GM18909 (cell line): ENCODE measurements at regions not wholly inside any gene's neighbourhood (a gene's known extent, or its start where the extent isn't known, plus 50 kb on each side); places are given as distances from the start of the nearest gene placed in this dataset.
A peak's percentile ranks its signal among the peaks of the same experiment; 100 is the strongest.

Source experiments
- ATAC-seq: cut with Tn5 transposase; IDR thresholded peaks from one replicate; pipeline ENCODE4 v1.9.1; 2021; ENCODE audit warnings: mild to moderate bottlenecking; ENCODE audit not compliant: unreplicated experiment, poor library complexity

DNA sequence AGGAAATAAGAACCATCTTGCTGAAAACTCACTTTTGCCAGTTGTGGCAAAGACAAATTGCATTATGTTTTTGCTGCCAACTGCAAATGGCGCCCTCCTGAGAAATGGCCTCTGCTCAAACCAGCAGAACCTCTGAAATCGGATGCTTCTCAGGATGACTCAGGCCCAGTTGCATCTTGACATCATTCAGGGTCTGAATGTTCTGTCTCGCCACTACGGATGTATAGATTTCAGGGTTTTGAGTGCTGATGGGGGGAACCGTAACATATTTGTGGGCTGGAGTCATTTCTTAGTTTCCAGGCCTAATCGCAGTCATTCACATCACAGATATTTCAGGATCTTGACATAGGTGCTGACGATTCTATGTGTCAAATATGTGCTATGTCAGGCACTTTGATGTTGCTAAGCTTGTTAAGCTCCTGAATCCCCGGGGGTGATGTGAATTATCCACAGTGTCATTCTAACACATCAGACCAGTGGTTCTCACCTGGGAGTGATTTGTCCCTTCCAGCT lies 207.1 kb downstream of the NFATC2 start:
- no peak for ATAC-seq

DNA sequence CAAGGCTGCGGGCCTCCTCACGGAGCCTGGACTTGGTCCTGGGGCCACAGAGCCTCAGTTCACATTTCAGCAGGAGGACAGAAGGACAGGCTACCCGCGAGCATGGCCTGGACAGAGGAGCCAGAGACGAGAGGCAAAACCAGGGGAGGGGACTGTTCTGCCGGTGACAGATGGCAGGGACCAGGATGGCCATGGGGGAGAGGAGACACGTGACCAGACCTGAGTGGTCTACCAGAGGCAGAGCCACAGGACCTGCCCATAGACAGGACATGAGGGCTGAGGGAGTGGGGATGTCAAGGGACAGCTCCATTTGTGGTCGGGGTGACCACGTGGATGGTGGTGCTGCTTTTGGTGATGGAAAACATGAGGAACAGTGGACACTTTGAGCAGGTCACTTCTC lies 207.9 kb downstream of the NFATC2 start:
- no peak for ATAC-seq

DNA sequence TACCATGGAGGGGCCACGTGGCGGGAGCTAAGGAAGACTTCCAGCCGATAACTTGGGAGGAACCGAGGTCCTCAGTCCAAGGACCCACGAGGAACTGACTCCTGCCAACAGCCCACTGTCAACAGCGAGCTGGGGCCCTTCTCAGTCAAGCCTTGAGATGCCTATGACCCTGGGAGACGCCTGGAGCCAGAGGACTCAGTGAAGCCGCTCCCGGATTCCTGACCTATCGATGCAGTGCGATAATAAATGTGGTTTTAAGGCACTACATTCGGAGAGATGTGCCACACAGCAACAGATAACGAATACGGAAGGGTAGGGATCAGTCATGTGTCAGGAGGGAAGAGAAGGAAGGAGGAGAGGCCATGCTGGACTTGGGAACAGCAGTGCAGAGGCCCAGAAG lies 208.5 kb downstream of the NFATC2 start:
- ATAC-seq: no peak

DNA sequence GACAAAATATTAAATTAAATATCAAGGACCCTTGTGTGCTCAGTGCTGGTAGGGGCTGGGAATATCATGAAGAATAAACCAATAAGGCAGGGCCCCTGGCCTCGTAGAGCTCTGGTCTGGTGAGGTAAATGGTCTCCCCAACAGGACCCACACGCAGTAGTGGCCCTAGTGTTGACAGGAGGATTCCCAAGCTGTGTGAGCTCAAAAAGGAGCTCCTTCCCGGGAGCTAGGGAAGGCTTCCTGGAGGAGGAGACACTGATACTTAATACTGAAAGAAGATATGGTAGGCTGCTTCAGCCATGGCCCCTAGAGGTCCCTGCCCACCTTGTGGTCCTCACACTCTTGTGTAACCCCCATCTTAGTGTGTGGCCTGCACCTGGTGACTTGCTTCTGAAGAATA lies 209.1 kb downstream of the NFATC2 start:
- ATAC-seq: no peak

DNA sequence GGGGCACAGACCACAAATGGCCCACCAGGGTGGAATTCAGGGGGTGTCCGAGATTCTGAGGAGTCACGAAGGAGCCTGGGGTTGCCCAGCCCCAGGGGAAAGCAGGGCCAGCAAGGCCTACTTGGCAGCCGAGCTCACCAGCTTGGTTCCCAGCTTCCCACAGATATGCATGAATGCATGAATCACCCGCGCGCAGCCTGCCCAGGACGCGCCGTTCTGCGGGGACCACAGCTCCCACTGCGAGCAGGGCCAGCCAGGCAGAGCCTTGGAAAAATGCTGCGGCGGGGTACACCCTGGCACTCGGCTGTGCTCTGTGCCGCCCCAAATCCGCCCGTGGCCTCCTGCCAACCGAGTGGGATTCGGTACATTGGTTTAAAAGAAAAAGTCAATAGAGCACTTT lies 211.0 kb downstream of the NFATC2 start:
- no peak for ATAC-seq

DNA sequence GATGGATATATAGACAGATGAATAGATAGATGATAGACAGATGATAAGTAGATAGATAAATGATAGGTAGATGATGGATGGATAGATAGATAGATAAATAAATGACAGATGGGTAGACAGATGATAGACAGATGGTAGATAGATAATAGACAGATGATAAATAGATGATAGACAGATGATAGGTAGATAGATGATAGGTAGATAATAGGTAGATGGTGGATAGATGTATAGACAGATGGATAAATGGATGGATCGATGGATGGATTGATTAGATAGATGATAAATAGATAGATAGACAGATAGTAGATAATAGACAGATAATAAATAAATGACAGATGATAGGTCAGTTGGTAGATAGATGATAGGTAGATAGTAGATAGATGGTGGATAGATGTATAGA lies 212.7 kb downstream of the NFATC2 start:
- ATAC-seq: no peak

DNA sequence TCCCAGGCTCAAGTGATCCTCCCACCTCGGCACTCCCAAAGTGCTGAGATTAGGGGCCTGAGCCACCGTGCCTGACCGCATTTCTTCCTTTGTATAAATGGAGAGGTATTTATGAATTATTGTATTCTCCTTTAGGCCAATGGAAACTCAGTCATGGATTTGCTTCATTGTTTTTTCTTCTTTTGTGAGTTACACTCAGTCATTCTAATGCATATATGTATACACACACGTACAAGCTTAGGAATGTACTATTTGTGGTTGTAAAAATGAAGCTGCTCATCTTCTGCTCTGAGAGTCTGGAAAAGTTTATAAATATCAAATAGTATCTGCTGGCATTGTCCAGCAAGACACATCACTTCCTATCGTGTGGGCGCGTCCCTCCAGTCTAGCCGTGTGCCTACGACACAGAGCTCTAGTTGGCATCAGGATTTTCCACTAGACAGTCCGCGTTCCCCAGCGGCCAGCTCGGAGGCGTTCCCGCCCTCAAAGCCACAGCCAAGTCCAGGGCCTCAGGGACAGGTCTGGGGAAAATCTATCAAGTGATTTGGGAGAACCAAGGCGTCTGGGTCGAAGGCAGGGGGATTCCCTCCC lies 215.2 kb downstream of the NFATC2 start:
- no peak for ATAC-seq

DNA sequence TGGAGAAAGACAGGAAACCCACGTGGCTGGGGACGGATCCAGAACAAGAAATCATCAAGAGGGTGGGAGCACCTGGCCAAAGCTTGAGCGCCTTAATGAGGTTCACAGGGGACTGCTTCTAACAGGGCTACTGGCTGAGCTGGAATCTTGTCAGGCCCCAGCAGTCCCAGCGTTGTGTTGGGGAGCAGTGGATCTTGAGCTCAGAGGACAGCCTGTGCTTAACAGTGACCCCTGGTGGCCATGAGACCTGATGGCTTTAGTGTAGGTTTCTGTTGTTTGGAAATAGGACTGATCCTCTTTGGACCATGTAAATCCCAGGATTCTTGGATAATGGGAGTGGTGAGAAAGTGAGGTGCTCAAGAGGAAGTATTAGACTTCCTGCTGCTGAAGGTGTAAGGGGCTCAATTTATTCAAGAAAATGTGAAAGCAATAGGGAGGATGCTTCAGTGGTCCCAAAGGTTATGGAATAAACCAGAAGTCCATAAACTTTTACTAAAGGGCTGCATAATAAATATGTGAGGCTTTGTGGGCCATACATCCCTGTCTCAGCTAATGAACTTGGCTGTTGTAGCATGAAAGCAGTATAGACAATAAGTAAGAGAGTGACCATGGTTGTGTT lies 216.2 kb downstream of the NFATC2 start:
- ATAC-seq: no peak

DNA sequence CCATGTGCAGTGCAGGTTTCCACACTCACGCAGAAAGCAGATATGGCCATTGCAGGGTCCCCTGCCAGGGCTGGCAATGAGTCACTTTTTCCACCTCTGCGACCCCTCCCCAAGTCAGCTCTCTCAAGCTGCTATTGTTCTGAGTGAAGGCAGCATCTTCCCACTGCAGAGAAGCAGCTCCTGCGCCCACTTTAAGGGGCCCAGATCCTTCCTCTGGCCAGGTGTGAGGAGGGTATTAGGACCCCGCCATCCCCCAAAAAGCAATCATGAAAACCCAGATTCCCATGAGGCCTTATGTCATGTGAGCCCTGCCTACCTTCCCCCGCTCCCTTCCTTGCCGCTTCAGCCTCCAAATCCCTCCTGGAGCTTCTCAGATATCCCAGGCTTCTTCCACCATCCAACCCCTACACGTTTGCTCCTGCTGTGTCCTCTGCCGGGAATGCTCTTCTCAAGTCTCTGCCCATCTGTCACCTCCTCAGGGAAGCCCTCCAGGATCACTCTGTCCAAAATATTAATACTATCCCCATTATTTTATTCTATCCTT lies 220.3 kb downstream of the NFATC2 start:
- no peak for ATAC-seq

DNA sequence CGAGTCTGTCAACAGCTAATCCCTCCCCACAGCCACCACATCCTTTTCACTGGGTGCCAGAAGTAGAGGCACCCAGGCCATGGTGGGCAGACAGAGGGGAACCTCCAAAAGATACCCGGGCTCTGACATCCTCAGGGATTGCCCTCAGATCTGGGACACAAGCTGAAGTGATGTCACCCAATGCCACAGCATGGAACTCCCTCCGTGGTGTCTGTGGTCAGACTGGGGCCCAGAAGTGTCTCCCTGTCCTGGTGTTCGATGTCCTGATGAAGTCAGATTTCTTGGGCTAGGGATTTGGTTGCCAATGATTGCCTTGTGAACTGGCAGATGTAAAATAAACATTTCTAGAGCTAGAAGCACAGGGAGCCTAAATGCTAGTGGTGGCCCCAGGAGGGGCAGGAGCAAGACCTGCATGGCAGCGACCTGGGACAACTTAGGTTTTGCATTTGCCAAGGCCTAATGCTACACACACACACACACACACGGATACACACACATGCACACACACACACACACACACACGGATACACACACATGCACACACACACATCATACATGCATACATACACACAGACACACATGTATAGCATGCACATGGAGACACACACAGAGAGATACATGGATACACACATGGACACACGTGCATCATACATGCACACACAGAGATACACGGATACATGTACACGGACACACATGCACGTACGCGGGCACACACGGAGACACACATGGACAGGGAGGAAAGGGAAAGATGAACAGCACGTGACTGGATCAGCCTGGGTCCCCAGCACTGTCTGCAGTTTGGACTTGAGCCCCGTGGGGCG lies 221.0 kb downstream of the NFATC2 start:
- no peak for ATAC-seq

DNA sequence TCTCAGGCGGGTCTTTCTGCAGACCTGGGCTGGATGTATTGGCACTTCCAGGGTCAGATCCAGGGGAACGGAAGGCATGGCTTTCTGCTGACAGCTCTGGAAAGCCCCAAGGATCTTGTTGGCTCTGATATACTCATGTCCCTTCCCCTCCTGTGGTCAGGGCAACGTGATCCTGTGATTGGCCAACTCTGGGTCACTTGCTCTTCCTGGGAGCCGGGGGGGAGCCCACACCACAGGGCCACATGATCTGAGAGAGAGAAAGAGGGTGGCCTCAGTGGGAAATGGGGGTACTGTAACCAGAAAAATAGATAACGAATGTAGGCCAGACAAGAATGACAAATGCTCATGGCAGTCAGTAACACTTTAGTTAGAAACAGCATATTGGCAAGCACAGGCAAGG lies 223.0 kb downstream of the NFATC2 start:
- ATAC-seq: no peak

DNA sequence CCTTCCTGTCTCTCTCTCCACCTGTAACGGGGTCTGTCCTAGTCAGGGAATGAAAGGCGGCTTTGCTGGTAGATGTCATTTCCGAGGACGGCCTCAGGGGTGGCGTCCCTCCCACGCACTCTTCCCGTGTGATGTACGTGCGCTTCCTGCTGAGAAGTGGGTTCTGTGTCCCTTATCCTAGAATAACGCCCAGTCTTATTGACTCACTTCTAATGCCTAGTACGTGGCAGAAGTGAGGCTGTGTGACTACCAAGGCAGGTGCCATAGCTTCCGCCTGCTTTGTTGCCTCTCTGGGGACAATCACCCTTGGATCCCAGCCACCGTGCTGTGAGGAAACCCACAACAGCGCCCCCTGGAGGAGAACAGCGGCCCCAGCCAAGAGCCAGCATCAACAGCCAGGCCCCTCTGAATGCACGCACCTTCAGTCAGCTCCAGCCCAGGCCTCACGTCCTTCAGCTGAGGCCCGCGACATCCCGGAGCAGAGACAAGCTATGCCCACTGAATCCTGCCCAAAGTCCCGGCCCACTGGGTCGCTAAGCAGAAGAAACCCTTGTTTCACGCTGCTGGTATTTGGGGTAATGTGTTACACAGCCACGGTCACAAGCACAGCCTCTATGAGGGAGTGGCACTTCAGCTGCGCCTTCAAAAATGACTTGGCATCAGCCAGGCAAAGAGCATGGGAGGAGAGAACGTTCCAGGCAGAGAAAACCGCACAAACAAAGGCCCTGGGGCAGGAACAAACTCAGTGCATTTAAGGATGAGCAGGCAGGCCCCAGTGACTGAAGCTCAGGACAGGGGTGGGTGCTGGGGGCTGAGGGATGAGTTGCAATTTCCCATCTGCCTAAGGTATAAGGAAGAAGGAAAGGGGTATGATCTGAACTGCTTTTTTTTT lies 224.2 kb downstream of the NFATC2 start:
- no peak for ATAC-seq

DNA sequence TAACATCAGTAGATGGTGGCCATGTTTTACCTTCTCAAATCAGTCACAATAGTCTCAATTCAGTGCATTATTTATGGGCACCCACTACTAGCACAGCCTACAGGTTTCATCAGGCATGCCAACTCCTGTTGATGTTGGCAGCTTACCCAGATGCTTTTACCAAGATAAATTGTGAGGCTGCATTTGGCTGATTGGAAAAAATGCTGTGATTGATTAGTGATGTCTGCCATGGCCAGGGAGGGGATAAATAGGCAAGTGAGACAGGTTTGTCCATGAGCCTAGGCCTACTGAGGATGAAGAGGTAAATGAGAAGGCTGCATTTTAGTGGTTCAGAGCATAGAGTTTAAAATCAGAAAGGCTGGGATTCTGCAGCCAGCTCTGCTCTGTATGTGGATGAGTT lies 227.1 kb downstream of the NFATC2 start:
- no peak for ATAC-seq

DNA sequence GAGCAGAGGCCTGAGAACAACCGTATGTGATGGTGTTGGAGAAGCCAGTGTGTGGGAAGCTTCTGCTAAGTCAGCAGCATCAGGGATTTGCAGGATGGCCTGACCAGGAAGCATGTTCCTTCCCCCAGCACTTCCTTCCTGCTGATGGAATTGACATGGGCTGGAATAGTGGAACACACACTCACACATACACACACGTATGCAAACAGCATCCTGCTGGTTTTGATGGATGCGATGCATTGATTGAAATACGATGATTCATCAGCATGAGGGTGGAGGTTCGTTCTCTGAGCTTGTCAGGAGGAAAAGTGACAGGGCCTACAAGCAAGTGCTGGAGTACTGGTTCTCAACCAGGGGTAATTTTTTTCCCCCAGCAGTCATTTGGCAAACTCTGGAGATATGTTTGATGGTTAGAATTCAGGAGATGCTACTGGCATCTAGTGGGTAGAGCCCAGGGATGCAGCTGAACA lies 229.1 kb downstream of the NFATC2 start:
- ATAC-seq: no peak

DNA sequence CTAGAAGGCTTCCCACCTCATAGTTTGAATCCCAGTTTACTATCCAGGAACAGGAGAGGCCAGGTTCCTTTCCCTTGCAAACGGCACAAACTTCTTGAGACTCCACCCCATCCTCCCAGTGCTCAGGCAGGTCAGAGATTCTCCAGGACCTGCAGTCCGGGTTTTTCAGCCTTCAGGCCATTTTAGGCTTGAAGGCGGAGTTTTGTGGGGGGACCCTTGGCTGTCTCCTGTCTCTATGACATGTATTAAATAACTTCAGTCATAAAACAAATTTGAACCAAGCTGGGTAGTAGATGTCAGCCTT lies 230.1 kb downstream of the NFATC2 start:
- no peak for ATAC-seq

DNA sequence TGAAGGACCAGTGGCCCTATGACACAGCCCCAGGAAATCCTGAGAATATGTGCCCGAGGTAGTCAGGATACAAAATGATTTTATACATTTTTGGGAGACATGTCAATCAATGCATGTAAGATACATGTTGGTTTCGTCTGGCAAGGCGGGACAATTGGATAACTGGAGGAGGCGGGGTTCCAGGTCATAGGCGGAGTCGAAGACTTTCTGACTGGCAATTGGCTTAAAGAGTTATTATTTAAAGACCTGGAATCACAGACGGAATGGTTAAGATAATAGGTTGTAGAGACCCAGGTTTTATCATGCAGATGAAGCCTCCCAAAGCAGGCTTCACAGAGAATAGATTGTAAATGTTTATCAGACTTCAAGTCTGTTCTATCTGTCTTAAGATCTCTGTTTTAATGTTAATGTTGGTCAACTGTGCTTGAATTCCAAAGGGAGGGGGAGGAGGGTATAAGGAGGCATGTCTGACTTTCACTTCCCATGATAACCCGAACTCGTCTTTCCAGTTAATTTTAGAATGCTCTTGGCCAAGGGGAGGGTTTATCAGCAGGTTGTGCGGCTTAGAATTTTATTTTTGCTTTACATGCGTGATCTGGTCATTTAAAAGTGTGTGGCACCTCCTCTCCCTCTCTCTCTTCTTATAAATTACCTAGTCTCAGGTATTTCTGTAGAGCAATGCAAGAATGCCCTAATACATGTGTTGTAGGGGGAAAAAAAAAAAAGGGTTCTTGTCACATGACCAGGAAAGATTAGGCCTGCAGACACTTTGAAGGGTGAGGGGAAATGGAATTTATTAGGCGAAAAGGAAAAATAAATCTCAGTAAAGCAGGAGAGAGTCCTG lies 230.7 kb downstream of the NFATC2 start:
- no peak for ATAC-seq

DNA sequence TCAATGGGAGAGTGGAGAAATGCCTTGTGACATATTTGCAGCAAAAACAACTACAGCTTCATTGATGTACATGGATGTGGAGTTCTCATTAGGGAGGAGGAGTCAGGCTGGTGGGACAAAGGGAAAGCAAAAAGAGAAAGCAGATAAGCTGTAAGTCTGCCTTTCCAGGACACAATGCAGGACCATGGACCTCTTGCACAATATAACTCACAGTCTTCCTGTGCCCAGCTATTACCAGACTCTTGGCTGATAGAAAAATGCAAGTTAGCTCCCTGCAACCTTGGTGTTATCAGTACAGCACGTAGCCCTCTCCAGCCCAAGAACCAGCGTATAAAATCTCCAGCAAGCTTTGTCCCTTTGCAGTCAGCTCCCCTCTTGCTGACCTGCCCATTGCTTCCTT lies 232.3 kb downstream of the NFATC2 start:
- ATAC-seq: no peak

DNA sequence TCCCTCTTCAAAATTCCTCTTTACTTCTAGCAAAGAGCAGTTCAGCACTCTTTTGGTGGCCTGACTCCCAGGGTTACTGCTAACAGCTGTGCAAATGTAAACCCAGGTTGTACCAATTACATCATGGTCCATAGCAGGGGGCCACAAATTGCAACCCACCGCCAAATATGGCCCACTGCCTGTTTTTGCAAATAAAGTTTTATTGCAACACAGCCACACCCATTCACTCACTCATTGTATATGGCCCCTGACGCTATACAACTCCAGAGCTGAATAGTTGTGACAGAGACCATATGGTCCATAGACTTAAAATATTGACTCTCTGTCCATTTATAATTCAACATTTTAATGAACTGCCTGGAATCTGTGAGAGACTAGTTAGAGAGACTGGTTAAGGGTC lies 233.4 kb downstream of the NFATC2 start:
- ATAC-seq: no peak

DNA sequence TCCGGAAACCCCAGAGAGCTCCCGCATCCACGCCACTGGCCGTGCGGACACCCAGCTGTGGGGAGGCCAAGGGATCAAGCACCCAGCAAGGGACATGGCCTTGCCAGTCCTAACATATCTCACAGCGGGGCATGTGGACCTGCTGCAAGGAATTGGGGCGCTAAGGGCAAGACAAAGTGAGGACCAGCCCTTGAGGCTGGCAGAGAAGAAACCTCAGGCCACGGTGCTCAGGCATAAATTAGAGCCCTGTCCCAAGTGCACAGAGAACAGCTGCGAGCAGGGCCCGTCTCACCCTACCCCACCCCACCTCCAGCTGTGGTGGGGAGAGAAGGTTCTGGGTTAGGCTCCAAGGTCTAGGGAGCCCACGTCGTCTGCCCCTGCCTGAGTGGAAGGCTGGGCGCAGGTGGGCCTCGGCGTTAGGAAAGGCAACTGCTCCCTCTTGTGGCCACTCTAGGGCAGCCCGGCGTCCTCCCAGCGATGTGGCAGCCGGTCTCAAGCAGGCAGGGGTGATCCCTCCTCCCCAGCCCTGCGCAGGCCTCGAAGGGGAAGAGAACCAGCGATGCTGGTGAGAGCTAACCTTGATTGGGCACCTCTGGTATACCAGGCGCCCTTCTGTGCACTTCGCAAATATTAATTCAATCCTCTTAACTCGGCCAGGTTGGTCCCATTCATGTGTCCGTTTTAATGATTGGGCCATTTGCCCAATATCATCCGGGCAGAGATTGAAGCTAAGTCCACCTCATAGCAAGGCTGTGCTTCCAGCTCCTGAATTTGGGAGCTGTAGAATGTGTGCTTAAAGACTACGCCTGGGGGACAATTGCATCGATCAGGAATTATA lies 235.8 kb downstream of the NFATC2 start:
- ATAC-seq: peak; percentile 78
